HepG2 (cell line): ENCODE measurements at regions not wholly inside any gene's neighbourhood (a gene's known extent, or its start where the extent isn't known, plus 50 kb on each side); places are given as distances from the start of the nearest gene placed in this dataset.

Experiments used
- ATAC-seq: fragments of 200-7000 bp; cut with Tn5 transposase; 3 replicates; pipeline ENCODE4 v1.9.1; 2020; ENCODE audit warnings: mild to moderate bottlenecking, moderate library complexity
- BruUV-seq: library from RNA; stranded (reverse); fragments of 400-500 nt; replicated peaks from 2 replicates; lab custom pipeline; 2021; lab: Mats Ljungman, UMichigan
- CTCF ChIA-PET: fragments of 300-600 bp; formaldehyde crosslinking; extraction: SDS; loops from one replicate; lab custom pipeline; 2021; ENCODE audit warnings: low total read pairs, inconsistent platforms, low intra/inter-chr PET ratio; lab: Yijun Ruan, JAX
- POLR2A ChIA-PET: fragments of 350-600 bp; sonication (Branson Sonifier 250); formaldehyde crosslinking; loops from one replicate; lab custom pipeline; 2020; ENCODE audit warnings: antibody characterized with exemption, inconsistent platforms; lab: Yijun Ruan, JAX
- DNase-seq: peaks from one replicate; pipeline ENCODE4 v3.0.0-alpha.2; 2015; ENCODE audit warnings: low spot score
- FAIRE-seq: peaks from 3 replicates; lab custom pipeline; 2011; peaks lifted over from hg19 to GRCh38; lab: Jason Lieb, UNC
- H2AFZ ChIP-seq: one replicate; pipeline ENCODE4 v1.6.1; 2011; ENCODE audit warnings: low read length, inconsistent platforms
- H3K27ac ChIP-seq: fragments of 300-600 bp; 3 replicates; pipeline ENCODE4 v1.8.0; 2011; ENCODE audit warnings: mixed run types, mild to moderate bottlenecking, mixed read lengths, low read length, inconsistent platforms; ENCODE audit not compliant: insufficient read depth; ENCODE audit errors: extremely low read length
- H3K27me3 ChIP-seq, 2 experiments: fragments of 200-600 bp in 1 of 2; 2 replicates in 1 of 2; 3 replicates in 1 of 2; pipeline versions ENCODE4 v1.6.0 to v1.8.0; 2011; ENCODE audit warnings: low read length in 2 of 2, mild to moderate bottlenecking in 2 of 2, moderate library complexity in 2 of 2, inconsistent platforms in 1 of 2; ENCODE audit not compliant: insufficient read depth in 2 of 2, control insufficient read depth in 1 of 2
- H3K36me3 ChIP-seq, 2 experiments: fragments of 200-600 bp in 1 of 2; replicated peaks in 1 of 2; 2 replicates in 1 of 2; 3 replicates in 1 of 2; pipeline versions ENCODE4 v1.5.1 to v1.8.0; 2011; ENCODE audit warnings: low read length in 2 of 2, inconsistent platforms in 1 of 2; ENCODE audit not compliant: insufficient read depth in 2 of 2, control insufficient read depth in 1 of 2
- H3K4me1 ChIP-seq: 2 replicates; pipeline ENCODE4 v1.5.1; 2012; ENCODE audit warnings: low read length, inconsistent platforms; ENCODE audit not compliant: insufficient read depth
- H3K4me2 ChIP-seq: 2 replicates; pipeline ENCODE4 v1.6.0; 2011; ENCODE audit warnings: low read depth, low read length, inconsistent platforms
- H3K4me3 ChIP-seq, 3 experiments: fragments of 200-600 bp in 1 of 3; sonication (generic), shearing (Covaris generic) in 1 of 3; replicated peaks in 1 of 3; 2 replicates each; pipeline ENCODE4 v1.5.1; 2011 to 2016; ENCODE audit warnings: low read length in 3 of 3, inconsistent platforms in 2 of 3, low read depth in 2 of 3, mild to moderate bottlenecking in 2 of 3, control low read depth in 1 of 3, mixed read lengths in 1 of 3; ENCODE audit not compliant: insufficient read depth in 1 of 3
- H3K79me2 ChIP-seq: one replicate; pipeline ENCODE4 v1.6.1; 2011; ENCODE audit warnings: low read length, inconsistent platforms; ENCODE audit not compliant: insufficient read depth
- H3K9ac ChIP-seq: 2 replicates; pipeline ENCODE4 v1.6.0; 2011; ENCODE audit warnings: mild to moderate bottlenecking, low read depth, low read length, inconsistent platforms; ENCODE audit not compliant: insufficient read depth
- H3K9me3 ChIP-seq: 2 replicates; pipeline ENCODE4 v1.5.1; 2012; ENCODE audit warnings: mild to moderate bottlenecking, low read length
- H4K20me1 ChIP-seq: 2 replicates; pipeline ENCODE4 v1.6.0; 2011; ENCODE audit warnings: inconsistent platforms, mild to moderate bottlenecking, low read length, moderate library complexity; ENCODE audit not compliant: insufficient read depth
- CBX2 ChIP-seq, 2 experiments: fragments of 200-600 bp in 1 of 2; sonication (generic); formaldehyde crosslinking in 1 of 2; IDR thresholded peaks; 2 replicates each; pipeline versions ENCODE4 v1.7.0 to v1.8.1; 2018 to 2022; ENCODE audit warnings: low read depth in 2 of 2, low read length in 1 of 2, mild to moderate bottlenecking in 1 of 2, missing genetic modification reagents in 1 of 2
- HNF4A ChIP-seq: sonication (generic); formaldehyde crosslinking; IDR thresholded peaks from 2 replicates; pipeline ENCODE4 v1.4.0; 2020; ENCODE audit warnings: missing genetic modification reagents
- IKZF1 ChIP-seq: fragments of 450-650 bp; IDR thresholded peaks from 2 replicates; pipeline ENCODE4 v1.7.1; 2016
- REL ChIP-seq: sonication (generic); formaldehyde crosslinking; conservative IDR thresholded peaks from 2 replicates; pipeline ENCODE4 v1.8.0; 2022; ENCODE audit warnings: mild to moderate bottlenecking, missing genetic modification reagents, moderate library complexity
- TAF1 ChIP-seq: sonication (generic); formaldehyde crosslinking; IDR thresholded peaks from 2 replicates; pipeline ENCODE4 v1.4.0; 2020; ENCODE audit warnings: missing genetic modification reagents
- ZNF10 ChIP-seq: sonication (generic); formaldehyde crosslinking; IDR thresholded peaks from 2 replicates; pipeline ENCODE4 v1.4.0; 2020; ENCODE audit warnings: mild to moderate bottlenecking, low read depth, missing genetic modification reagents, borderline replicate concordance
- ZNF841 ChIP-seq: sonication (generic); formaldehyde crosslinking; IDR thresholded peaks from 2 replicates; pipeline ENCODE4 v1.8.1; 2023; ENCODE audit warnings: missing genetic modification reagents, borderline replicate concordance
- WGBS: methylation state at CpG from one replicate; pipeline ENCODE4 v1.1.6; 2017; ENCODE audit warnings: low lambda C conversion rate; 5-methylcytosine and 5-hydroxymethylcytosine counted together
- in situ Hi-C: cut with HindIII; loops from 2 replicates; pipeline ENCODE4 v1.10.0; 2017; ENCODE audit warnings: low pct_unique_long_range_greater_than_20kb; ENCODE audit not compliant: extremely low pct_ligation_motif_present
- intact Hi-C: fragments of 100-400 bp; cut with micrococcal nuclease; formaldehyde crosslinking; loops from one replicate; pipeline ENCODE4 v1.10.0; 2022; ENCODE audit not compliant: unreplicated experiment
- TF ChIP-seq, protein P1 (sequence below): sonication (generic); formaldehyde crosslinking; conservative IDR thresholded peaks from 2 replicates; pipeline ENCODE4 v1.4.0; 2020; ENCODE audit warnings: missing genetic modification reagents

GRCh38 chr10:83869898-83870297 lies 269.4 kb upstream of the GHITM start:
- WGBS = 0% methylated on average over 3 of the region's 6 CpGs
- intact Hi-C loops (loop anchor here (5.0 kb wide), 3 partner anchors 68 to 1948 kb away; no protein-coding TSS in a partner anchor), in situ Hi-C loops (loop anchor here (25.0 kb wide), 1 partner anchor 1058 kb away; no protein-coding TSS in a partner anchor)
- H3K27me3 ChIP-seq = no peaks in the 10 kb centered on the region
- H3K4me1 ChIP-seq = no peaks in the 10 kb centered on the region
- no peak overlapping the region for H2AFZ ChIP-seq
- H3K9me3 ChIP-seq = no peaks in the 10 kb centered on the region
- no peak overlapping the region for H3K27ac ChIP-seq
- CTCF ChIA-PET = no interaction called here
- DNase-seq = no peak
- no TSS peak for BruUV-seq
- H3K4me3 ChIP-seq = no peak overlapping the region
- POLR2A ChIA-PET = no interaction called here
- no peaks in the 10 kb centered on the region for H4K20me1 ChIP-seq
- no peak for TF ChIP-seq CBX2 (IDR thresholded peaks at IDR 0.05; ENCODE audit: low read depth, low read length)
- TF ChIP-seq CBX2 (CRISPR knock-in tag; IDR thresholded peaks at IDR 0.05; ENCODE audit: low read depth) = no peak
- no peak for TF ChIP-seq HNF4A
- TF ChIP-seq, protein P1, sequence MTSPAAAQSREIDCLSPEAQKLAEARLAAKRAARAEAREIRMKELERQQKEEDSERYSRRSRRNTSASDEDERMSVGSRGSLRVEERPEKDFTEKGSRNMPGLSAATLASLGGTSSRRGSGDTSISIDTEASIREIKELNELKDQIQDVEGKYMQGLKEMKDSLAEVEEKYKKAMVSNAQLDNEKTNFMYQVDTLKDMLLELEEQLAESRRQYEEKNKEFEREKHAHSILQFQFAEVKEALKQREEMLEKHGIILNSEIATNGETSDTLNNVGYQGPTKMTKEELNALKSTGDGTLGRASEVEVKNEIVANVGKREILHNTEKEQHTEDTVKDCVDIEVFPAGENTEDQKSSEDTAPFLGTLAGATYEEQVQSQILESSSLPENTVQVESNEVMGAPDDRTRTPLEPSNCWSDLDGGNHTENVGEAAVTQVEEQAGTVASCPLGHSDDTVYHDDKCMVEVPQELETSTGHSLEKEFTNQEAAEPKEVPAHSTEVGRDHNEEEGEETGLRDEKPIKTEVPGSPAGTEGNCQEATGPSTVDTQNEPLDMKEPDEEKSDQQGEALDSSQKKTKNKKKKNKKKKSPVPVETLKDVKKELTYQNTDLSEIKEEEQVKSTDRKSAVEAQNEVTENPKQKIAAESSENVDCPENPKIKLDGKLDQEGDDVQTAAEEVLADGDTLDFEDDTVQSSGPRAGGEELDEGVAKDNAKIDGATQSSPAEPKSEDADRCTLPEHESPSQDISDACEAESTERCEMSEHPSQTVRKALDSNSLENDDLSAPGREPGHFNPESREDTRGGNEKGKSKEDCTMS (CRISPR knock-in tag) = no peak
- TF ChIP-seq ZNF841 (CRISPR knock-in tag) = no peak
- no peak for TF ChIP-seq TAF1 (CRISPR knock-in tag)
- TF ChIP-seq REL (CRISPR knock-in tag) = no peak
- TF ChIP-seq IKZF1 = no peak
- no peak for TF ChIP-seq ZNF10 (CRISPR knock-in tag)
- no peaks in the 10 kb centered on the region for H3K79me2 ChIP-seq
- no peaks in the 10 kb centered on the region for H3K36me3 ChIP-seq
- H3K4me2 ChIP-seq = no peak overlapping the region
- FAIRE-seq = no peak
- no peak overlapping the region for H3K9ac ChIP-seq
- ATAC-seq = no peak
